DND-41 (cell line): ENCODE measurements at regions not wholly inside any gene's neighbourhood (a gene's known extent, or its start where the extent isn't known, plus 50 kb on each side); places are given as distances from the start of the nearest gene placed in this dataset.
"Not testable (repeated sequence)": the region's sequence is repeated elsewhere in the genome, so short reads cannot be mapped to it uniquely, and the experiment has no call there.

Source experiments
- CTCF ChIP-seq: IDR thresholded peaks from 2 replicates; pipeline ENCODE4 v1.5.1; 2012; ENCODE audit warnings: borderline replicate concordance, low read length, moderate library complexity, mild to moderate bottlenecking; ENCODE audit not compliant: poor library complexity, severe bottlenecking; ENCODE audit errors: extremely low read depth
- EZH2 ChIP-seq: IDR thresholded peaks from 3 replicates; pipeline ENCODE4 v1.6.1; 2012; ENCODE audit warnings: borderline replicate concordance, low read depth, mild to moderate bottlenecking, moderate library complexity, low read length, inconsistent platforms; ENCODE audit not compliant: severe bottlenecking

GRCh38 chr6:106744029-106744428, 114.7 kb downstream of the QRSL1 start:
- not testable (repeated sequence) for TF ChIP-seq CTCF, EZH2
